ENCODE measurements at regions not wholly inside any gene's neighbourhood (a gene's known extent, or its start where the extent isn't known, plus 50 kb on each side); places are given as distances from the start of the nearest gene placed in this dataset.
A peak's percentile ranks its signal among the peaks of the same experiment; 100 is the strongest.

DNA sequence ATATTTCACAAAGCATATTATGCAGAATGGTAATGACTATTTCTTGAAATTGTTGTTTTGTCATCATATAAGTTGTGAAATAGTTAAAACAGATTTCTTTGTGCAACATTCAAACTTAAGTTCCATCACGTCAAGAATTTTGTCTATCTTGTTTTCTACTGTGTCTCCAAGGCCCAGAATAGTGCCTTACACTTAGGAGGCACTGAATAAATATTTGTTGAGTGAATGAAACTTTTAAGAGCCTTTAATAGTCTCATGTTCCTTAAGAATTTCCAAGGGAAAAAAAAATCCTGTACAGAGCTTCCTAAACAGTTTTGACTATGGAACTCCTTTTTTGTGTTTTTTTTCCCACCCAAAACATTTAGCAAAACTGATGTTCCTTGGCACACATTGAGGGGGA is 50.8 kb upstream of the TNFSF18 start:
- peaks cover 8% of the 10 kb centered on the region for H3K36me3 Mint-ChIP-seq (ENCODE audit: low read depth)
- H3K4me1 Mint-ChIP-seq (ENCODE audit: low read depth) = peaks cover 23% of the 10 kb centered on the region
- no peak overlapping the region for H3K4me3 Mint-ChIP-seq
- H3K9me3 Mint-ChIP-seq = peaks cover 19% of the 10 kb centered on the region
- intact Hi-C loops (cut with micrococcal nuclease) = no loop called here
- H3K27ac Mint-ChIP-seq = no peak overlapping the region
- H3K27me3 Mint-ChIP-seq = no peaks in the 10 kb centered on the region

DNA sequence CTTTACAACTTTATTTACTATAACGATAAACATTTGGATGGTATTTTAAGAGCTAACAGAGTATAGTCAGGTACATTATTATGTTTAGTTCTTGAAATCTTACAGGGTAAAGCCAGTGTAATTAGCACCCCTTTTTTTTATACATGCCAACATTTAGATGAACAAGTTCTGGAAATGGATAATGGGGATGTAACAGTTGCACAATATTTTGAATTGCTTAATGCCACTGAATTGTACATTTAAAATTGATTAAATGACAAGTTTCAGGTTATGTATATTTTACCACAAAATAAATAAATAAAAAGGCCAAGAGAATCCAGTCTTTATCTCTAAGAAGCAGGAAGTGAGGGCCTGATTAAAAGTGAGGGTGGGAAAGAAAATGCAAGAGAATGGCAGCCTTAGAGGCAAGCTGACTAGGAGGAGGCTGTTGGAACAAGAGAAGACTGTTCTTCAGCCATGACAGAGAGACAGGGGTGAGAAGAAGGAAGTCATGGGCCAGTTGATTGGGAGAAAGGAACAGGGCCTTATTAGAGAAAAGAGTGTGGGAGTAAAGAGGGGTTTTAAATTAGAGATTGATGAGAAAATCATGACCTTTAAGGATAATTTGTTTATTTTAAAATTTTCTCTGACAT is 49.9 kb upstream of the TNFSF18 start:
- H3K27ac Mint-ChIP-seq = peak overlapping the region; percentile 3
- no peak overlapping the region for H3K4me3 Mint-ChIP-seq
- peaks cover 8% of the 10 kb centered on the region for H3K36me3 Mint-ChIP-seq (ENCODE audit: low read depth)
- H3K9me3 Mint-ChIP-seq = peaks cover 19% of the 10 kb centered on the region
- no peaks in the 10 kb centered on the region for H3K27me3 Mint-ChIP-seq
- intact Hi-C loops (cut with micrococcal nuclease) = no loop called here
- peaks cover 25% of the 10 kb centered on the region for H3K4me1 Mint-ChIP-seq (ENCODE audit: low read depth)
